Neuronal stem cell (in vitro differentiated cells): ENCODE measurements at regions not wholly inside any gene's neighbourhood (a gene's known extent, or its start where the extent isn't known, plus 50 kb on each side); places are given as distances from the start of the nearest gene placed in this dataset.

Source experiments
- DNase-seq: peaks from one replicate; pipeline ENCODE4 v3.0.0-alpha.2; 2013; ENCODE audit warnings: low spot score
- H2AFZ ChIP-seq: one replicate; pipeline ENCODE4 v1.6.1; 2013; ENCODE audit warnings: mild to moderate bottlenecking, low read length, inconsistent platforms
- H2AK5ac ChIP-seq: 2 replicates; pipeline ENCODE4 v1.6.1; 2013; ENCODE audit warnings: low read depth, mild to moderate bottlenecking, inconsistent platforms, low read length, moderate library complexity, mixed read lengths
- H2BK120ac ChIP-seq: 2 replicates; pipeline ENCODE4 v1.6.1; 2013; ENCODE audit warnings: low read depth, mild to moderate bottlenecking, inconsistent platforms, low read length, moderate library complexity, mixed read lengths
- H2BK12ac ChIP-seq: one replicate; pipeline ENCODE4 v1.6.1; 2013; ENCODE audit warnings: low read length, inconsistent platforms
- H2BK15ac ChIP-seq: 2 replicates; pipeline ENCODE4 v1.6.1; 2013; ENCODE audit warnings: mild to moderate bottlenecking, low read length, inconsistent platforms, mixed read lengths
- H2BK5ac ChIP-seq: one replicate; pipeline ENCODE4 v1.6.1; 2013; ENCODE audit warnings: inconsistent platforms, mild to moderate bottlenecking, low read length, moderate library complexity
- H3K14ac ChIP-seq: one replicate; pipeline ENCODE4 v1.6.1; 2013; ENCODE audit warnings: low read length, inconsistent platforms
- H3K18ac ChIP-seq: 2 replicates; pipeline ENCODE4 v1.6.1; 2013; ENCODE audit warnings: low read length, inconsistent platforms
- H3K23ac ChIP-seq: 2 replicates; pipeline ENCODE4 v1.6.1; 2013; ENCODE audit warnings: low read depth, mild to moderate bottlenecking, mixed read lengths, low read length, inconsistent platforms; ENCODE audit not compliant: poor library complexity
- H3K27ac ChIP-seq: replicated peaks from 3 replicates; pipeline ENCODE4 v1.5.1; 2013; ENCODE audit warnings: low read length, inconsistent platforms
- H3K27me3 ChIP-seq, 3 experiments: 2 replicates each; pipeline ENCODE4 v1.6.1; 2013; ENCODE audit warnings: low read length in 3 of 3, mild to moderate bottlenecking in 2 of 3, inconsistent platforms in 1 of 3, low read depth in 1 of 3, mixed read lengths in 1 of 3, moderate library complexity in 1 of 3; ENCODE audit not compliant: control insufficient read depth in 3 of 3, insufficient read depth in 3 of 3
- H3K36me3 ChIP-seq, 2 donors: replicated peaks in 1 of 2; 2 replicates each; pipeline ENCODE4 v1.6.1; 2013; ENCODE audit warnings: low read length in 2 of 2; ENCODE audit not compliant: control insufficient read depth in 2 of 2, insufficient read depth in 2 of 2
- H3K4ac ChIP-seq: 2 replicates; pipeline ENCODE4 v1.6.1; 2013; ENCODE audit warnings: inconsistent platforms, mild to moderate bottlenecking, low read length, moderate library complexity
- H3K4me1 ChIP-seq, 2 donors: 1 replicate in 1 of 2; 2 replicates in 1 of 2; pipeline ENCODE4 v1.6.1; 2013; ENCODE audit warnings: low read length in 2 of 2, low read depth in 1 of 2; ENCODE audit not compliant: control insufficient read depth in 2 of 2, insufficient read depth in 1 of 2
- H3K4me2 ChIP-seq: one replicate; pipeline ENCODE4 v1.6.1; 2013; ENCODE audit warnings: mild to moderate bottlenecking, low read length, inconsistent platforms; ENCODE audit not compliant: insufficient read depth, poor library complexity, severe bottlenecking
- H3K4me3 ChIP-seq, 2 donors: 2 replicates each; pipeline ENCODE4 v1.5.1; 2013; ENCODE audit warnings: low read length in 2 of 2, mild to moderate bottlenecking in 2 of 2, inconsistent platforms in 1 of 2, moderate library complexity in 1 of 2
- H3K79me1 ChIP-seq: one replicate; pipeline ENCODE4 v1.6.1; 2013; ENCODE audit warnings: low read depth, mild to moderate bottlenecking, inconsistent platforms, low read length, moderate library complexity
- H3K9ac ChIP-seq: one replicate; pipeline ENCODE4 v1.6.1; 2013; ENCODE audit warnings: mild to moderate bottlenecking, low read depth, low read length, inconsistent platforms; ENCODE audit not compliant: poor library complexity
- H3K9me3 ChIP-seq, 2 donors: replicated peaks in 1 of 2; 2 replicates each; pipeline versions ENCODE3 to v1.6.1; 2013; ENCODE audit warnings: low read length in 2 of 2, mild to moderate bottlenecking in 2 of 2, inconsistent platforms in 1 of 2, low read depth in 1 of 2, mixed read lengths in 1 of 2, moderate library complexity in 1 of 2; ENCODE audit not compliant: control insufficient read depth in 2 of 2, insufficient read depth in 1 of 2
- H4K8ac ChIP-seq: one replicate; pipeline ENCODE4 v1.6.1; 2013; ENCODE audit warnings: low read depth, mild to moderate bottlenecking, inconsistent platforms, low read length, moderate library complexity
- H4K91ac ChIP-seq: one replicate; pipeline ENCODE4 v1.6.1; 2013; ENCODE audit warnings: low read length, low read depth, mild to moderate bottlenecking, inconsistent platforms; ENCODE audit not compliant: poor library complexity
- WGBS, 2 donors: extraction: QIAGEN DNeasy Blood & Tissue Kit; methylation state at CpG; one replicate each; pipeline ENCODE4 v1.1.7; 2013; ENCODE audit warnings: missing lambda C conversion rate in 2 of 2, mixed read lengths in 1 of 2; ENCODE audit not compliant: insufficient read length in 2 of 2, insufficient replicate concordance in 1 of 2; ENCODE audit errors: extremely low coverage in 2 of 2; 5-methylcytosine and 5-hydroxymethylcytosine counted together

GRCh38 chr12:105466231-105466900, 135.9 kb downstream of the C12orf75 start:
- no peak overlapping the region for H2AK5ac ChIP-seq
- H3K9ac ChIP-seq: no peak overlapping the region
- H3K14ac ChIP-seq: no peak overlapping the region
- H2BK15ac ChIP-seq: no peak overlapping the region
- H3K27me3 ChIP-seq: no peaks in the 10 kb centered on the region
- no peak overlapping the region for H3K27ac ChIP-seq
- no peak overlapping the region for H2BK120ac ChIP-seq
- H3K4me3 ChIP-seq: no peak overlapping the region
- H3K4ac ChIP-seq: no peak overlapping the region
- no peaks in the 10 kb centered on the region for H3K9me3 ChIP-seq
- no peak overlapping the region for H3K4me2 ChIP-seq
- no peak overlapping the region for H3K23ac ChIP-seq
- no peak overlapping the region for H3K18ac ChIP-seq
- no peak overlapping the region for H2BK12ac ChIP-seq
- H3K79me1 ChIP-seq: no peaks in the 10 kb centered on the region
- no peak overlapping the region for H4K8ac ChIP-seq
- H2BK5ac ChIP-seq: no peak overlapping the region
- H4K91ac ChIP-seq: no peak overlapping the region
- peaks cover 6% of the 10 kb centered on the region in 2 donors for H3K4me1 ChIP-seq
- no peak for DNase-seq
- no peaks in the 10 kb centered on the region for H3K36me3 ChIP-seq
- no CpG with 5 or more reads among the region's 5 CpGs for WGBS, 2 donors
- H2AFZ ChIP-seq: peak overlapping the region; percentile 66

- Histone ChIP-seq H2BK15ac (no peak overlapping the region), H3K4me2 (no peak overlapping the region), H3K79me1 (no peaks in the 10 kb centered on the region), H2AK5ac (no peak overlapping the region), H3K4me1 (peaks cover 6% of the 10 kb centered on the region in 2 donors), H2BK5ac (no peak overlapping the region), H3K4me3 (no peak overlapping the region), H3K14ac (no peak overlapping the region), H3K9me3 (no peaks in the 10 kb centered on the region), H3K23ac (no peak overlapping the region), H3K4ac (no peak overlapping the region), H4K8ac (no peak overlapping the region), H2BK120ac (no peak overlapping the region), H3K9ac (no peak overlapping the region), H3K36me3 (no peaks in the 10 kb centered on the region), H3K27ac (no peak overlapping the region), H2BK12ac (no peak overlapping the region), H2AFZ (peak overlapping the region; percentile 66), H3K27me3 (no peaks in the 10 kb centered on the region), H4K91ac (no peak overlapping the region), H3K18ac (no peak overlapping the region)
- WGBS, 2 donors: no CpG with 5 or more reads among the region's 7 CpGs
- no peak for DNase-seq
Observed at GRCh38 chr12:105466901-105467598, 136.6 kb downstream of the C12orf75 start.

DNA sequence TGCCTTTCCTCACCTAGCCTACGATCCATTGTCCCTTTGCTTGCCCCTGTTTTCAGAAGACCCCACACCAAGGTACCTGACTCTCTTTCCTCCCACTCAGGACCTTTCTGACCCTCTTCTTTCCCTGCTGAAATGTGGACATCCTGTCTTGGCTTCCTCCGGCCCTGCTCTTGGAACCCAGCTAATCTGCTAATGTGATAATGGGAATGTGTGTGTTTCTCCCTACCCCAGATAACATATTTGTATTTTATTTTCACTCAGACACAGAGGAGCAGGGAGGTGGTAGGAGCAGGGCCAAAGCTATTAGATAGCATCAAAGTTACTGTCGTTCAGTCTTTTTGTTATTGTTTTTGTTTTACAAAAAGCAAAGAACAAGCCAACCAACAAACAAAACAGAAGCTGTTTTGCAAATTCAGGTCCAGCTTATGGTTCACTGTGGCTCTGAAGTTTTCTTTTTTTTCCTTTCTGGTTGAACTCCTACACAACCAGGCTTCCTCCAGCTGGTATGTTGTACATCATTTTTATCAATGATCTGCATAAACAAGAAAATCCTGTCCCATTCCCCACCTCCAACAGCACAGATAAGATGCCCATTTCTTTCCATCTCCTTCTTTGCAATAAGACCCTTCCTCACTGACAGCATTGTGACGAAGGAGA, 137.3 kb downstream of the C12orf75 start:
- DNase-seq: no peak
- Histone ChIP-seq H2AFZ (no peak overlapping the region), H4K91ac (no peak overlapping the region), H2BK12ac (no peak overlapping the region), H2BK120ac (no peak overlapping the region), H3K4me1 (peaks cover 6% of the 10 kb centered on the region in 2 donors), H3K14ac (no peak overlapping the region), H3K4ac (no peak overlapping the region), H3K79me1 (no peaks in the 10 kb centered on the region), H3K36me3 (no peaks in the 10 kb centered on the region), H3K4me3 (no peak overlapping the region), H3K4me2 (no peak overlapping the region), H4K8ac (no peak overlapping the region), H3K27me3 (no peaks in the 10 kb centered on the region), H2BK15ac (no peak overlapping the region), H3K27ac (no peak overlapping the region), H3K23ac (no peak overlapping the region), H3K9me3 (no peaks in the 10 kb centered on the region), H3K9ac (no peak overlapping the region), H2BK5ac (no peak overlapping the region), H3K18ac (peak overlapping the region; percentile 44), H2AK5ac (no peak overlapping the region)
- WGBS, 2 donors: no CpG with 5 or more reads among the region's 4 CpGs

DNA sequence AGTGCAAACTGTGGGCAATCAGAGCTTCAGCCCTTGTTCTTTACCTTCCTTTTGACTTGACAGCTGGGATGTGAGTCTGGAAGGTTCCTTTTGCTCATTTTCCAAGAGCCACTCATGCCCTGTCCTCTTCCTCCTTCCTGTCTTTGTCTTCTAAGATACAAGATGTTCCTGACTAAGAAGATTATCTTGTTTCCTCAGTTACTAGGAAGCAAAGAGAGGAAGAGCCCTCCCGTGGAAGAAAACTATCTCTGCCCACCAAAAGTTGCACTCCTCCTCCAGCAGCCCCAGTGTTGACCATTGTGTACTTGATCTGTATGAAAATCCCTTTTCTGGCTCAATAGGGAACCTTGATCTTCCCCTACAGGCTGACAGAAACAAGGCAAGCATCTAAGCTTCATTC, 138.0 kb downstream of the C12orf75 start:
- Histone ChIP-seq H3K27me3 (no peaks in the 10 kb centered on the region), H3K79me1 (no peaks in the 10 kb centered on the region), H3K4me3 (no peak overlapping the region), H3K9me3 (no peaks in the 10 kb centered on the region), H2BK15ac (no peak overlapping the region), H2AFZ (no peak overlapping the region), H2BK5ac (no peak overlapping the region), H3K9ac (no peak overlapping the region), H2BK12ac (no peak overlapping the region), H2AK5ac (no peak overlapping the region), H3K36me3 (no peaks in the 10 kb centered on the region), H3K14ac (no peak overlapping the region), H4K91ac (no peak overlapping the region), H3K18ac (no peak overlapping the region), H3K4me2 (no peak overlapping the region), H3K4ac (no peak overlapping the region), H3K27ac (no peak overlapping the region), H2BK120ac (no peak overlapping the region), H3K23ac (no peak overlapping the region), H4K8ac (no peak overlapping the region), H3K4me1 (peaks cover 6% of the 10 kb centered on the region in 2 donors)
- DNase-seq: no peak
- WGBS, 2 donors: no CpG with 5 or more reads among the region's 1 CpG
